Activated CD4-positive, alpha-beta memory T cell treated with anti-CD3 and anti-CD28 coated beads, Interleukin-2, amount 10 ng/mL, durations not matched to agents 7 days and 5 days (primary cell): ENCODE measurements at regions not wholly inside any gene's neighbourhood (a gene's known extent, or its start where the extent isn't known, plus 50 kb on each side); places are given as distances from the start of the nearest gene placed in this dataset.

Experiments used
- CTCF ChIA-PET: fragments of 350-600 bp; sonication (Branson Sonifier 250); formaldehyde crosslinking; loops from one replicate; lab custom pipeline; 2021; ENCODE audit warnings: antibody characterized with exemption, inconsistent platforms; lab: Charles Lee
- POLR2A ChIA-PET: fragments of 350-600 bp; sonication (Branson Sonifier 250); formaldehyde crosslinking; loops from one replicate; lab custom pipeline; 2021; ENCODE audit warnings: antibody characterized with exemption; lab: Charles Lee
- DNase-seq: peaks from one replicate; pipeline ENCODE4 v3.0.0-alpha.2; 2020
- H3K27ac Mint-ChIP-seq: one replicate; pipeline ENCODE4 v1.8.0; 2021; ENCODE audit warnings: mild to moderate bottlenecking, mixed read lengths
- H3K27me3 Mint-ChIP-seq: one replicate; pipeline ENCODE4 v1.8.0; 2021; ENCODE audit warnings: mixed read lengths
- H3K36me3 Mint-ChIP-seq: one replicate; pipeline ENCODE4 v1.8.0; 2021; ENCODE audit warnings: low read depth, mixed read lengths
- H3K4me1 Mint-ChIP-seq: one replicate; pipeline ENCODE4 v1.8.0; 2021; ENCODE audit warnings: mixed read lengths
- H3K4me3 Mint-ChIP-seq: one replicate; pipeline ENCODE4 v1.8.0; 2021; ENCODE audit warnings: mild to moderate bottlenecking, mixed read lengths
- H3K9me3 Mint-ChIP-seq: one replicate; pipeline ENCODE4 v1.8.0; 2021; ENCODE audit warnings: mixed read lengths

DNA sequence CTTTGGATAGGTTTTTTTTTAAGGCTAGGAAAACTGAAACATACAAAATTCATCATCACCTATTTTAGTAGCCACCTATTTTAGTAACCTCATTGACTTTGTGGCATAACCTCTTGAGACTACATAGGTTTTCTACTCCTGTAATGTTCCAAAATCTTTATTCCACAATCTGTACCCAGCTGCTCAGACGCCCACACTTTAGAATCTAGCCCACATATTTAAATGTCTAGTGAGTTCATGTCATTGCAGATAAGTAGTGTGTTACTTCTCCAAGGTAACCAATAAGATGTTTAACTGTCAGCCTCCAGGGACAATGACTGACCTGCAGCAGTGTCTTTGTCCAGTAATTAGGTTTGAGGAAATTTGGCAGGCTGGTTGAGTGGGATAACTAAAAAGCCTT is 330.2 kb downstream of the MZT1 start:
- ChIA-PET CTCF (no interaction called here), POLR2A (no interaction called here)
- Mint-ChIP-seq H3K27ac (no peak overlapping the region), H3K27me3 (no peaks in the 10 kb centered on the region), H3K4me3 (no peak overlapping the region), H3K36me3 (no peaks in the 10 kb centered on the region), H3K4me1 (no peaks in the 10 kb centered on the region), H3K9me3 (peaks cover 3% of the 10 kb centered on the region)
- no peak for DNase-seq

DNA sequence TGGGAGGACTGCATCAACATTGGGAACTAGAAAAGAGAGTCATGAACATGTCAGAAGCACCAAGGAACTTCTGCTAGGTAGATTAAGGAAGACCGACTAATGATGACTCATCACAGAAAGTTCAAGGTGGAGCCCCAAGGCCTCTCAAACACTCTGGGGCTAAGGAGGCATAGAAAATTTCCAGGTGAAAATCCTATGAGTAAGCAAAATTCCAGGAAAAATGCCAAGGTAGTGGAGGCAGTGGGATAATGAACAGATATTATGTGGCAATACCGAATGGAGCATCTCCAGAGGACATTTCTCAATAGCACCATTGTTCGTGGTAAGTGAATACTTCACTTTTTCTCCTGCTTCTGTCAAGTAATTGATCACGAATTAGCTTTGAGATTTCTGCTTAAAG is 336.5 kb downstream of the MZT1 start:
- CTCF ChIA-PET = no interaction called here
- no peaks in the 10 kb centered on the region for H3K36me3 Mint-ChIP-seq
- H3K4me1 Mint-ChIP-seq = no peaks in the 10 kb centered on the region
- H3K27ac Mint-ChIP-seq = no peak overlapping the region
- DNase-seq = no peak
- no peaks in the 10 kb centered on the region for H3K9me3 Mint-ChIP-seq
- POLR2A ChIA-PET = no interaction called here
- no peak overlapping the region for H3K4me3 Mint-ChIP-seq
- no peaks in the 10 kb centered on the region for H3K27me3 Mint-ChIP-seq

DNA sequence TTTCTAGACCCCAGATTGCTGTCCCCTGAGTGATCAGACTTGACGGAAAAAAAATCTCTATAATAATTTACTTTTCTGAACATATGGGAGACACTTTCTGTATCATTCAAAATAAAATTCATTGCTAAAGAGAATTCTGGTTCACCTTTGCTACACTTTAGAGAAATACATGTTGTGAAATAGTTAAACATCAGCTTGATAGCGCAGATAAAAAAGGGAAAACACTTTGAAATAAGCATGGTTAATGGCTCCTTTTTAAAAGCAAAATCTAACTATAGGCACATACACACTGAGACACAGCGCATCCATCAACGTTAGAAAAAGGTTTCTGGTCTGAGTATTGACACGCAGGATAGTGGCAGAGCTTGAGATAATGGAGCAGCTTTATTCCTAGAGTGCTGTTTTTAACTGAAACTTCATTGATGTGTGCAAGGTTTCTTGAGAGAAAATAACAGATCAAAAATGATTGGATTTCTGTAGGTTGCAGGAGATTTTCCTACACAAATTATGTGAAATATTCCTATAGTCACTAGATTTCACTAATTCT is 341.2 kb downstream of the MZT1 start:
- Mint-ChIP-seq H3K27me3 (no peaks in the 10 kb centered on the region), H3K36me3 (no peaks in the 10 kb centered on the region), H3K9me3 (no peaks in the 10 kb centered on the region), H3K27ac (no peak overlapping the region), H3K4me1 (no peaks in the 10 kb centered on the region), H3K4me3 (no peak overlapping the region)
- POLR2A ChIA-PET = no interaction called here
- CTCF ChIA-PET = no interaction called here
- no peak for DNase-seq

DNA sequence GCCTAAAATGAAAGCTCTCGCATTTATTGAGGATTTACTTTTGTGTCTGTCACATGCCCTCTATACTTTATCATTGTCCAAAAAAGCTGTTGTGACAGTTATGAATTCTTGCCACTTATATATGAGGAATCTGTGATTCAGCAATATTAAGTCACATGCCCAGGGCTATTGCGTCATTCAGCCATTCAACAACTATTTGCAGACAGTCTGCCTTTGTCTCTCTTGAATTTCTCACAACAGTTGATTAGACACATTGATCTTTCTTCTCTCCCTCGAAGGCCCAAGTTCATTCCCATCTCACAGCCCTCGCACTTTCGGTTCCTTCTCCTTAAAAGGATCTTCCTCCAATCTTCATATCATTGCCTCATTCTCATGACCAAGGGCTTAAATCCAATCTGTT is 342.6 kb downstream of the MZT1 start:
- no peaks in the 10 kb centered on the region for H3K27me3 Mint-ChIP-seq
- DNase-seq = no peak
- H3K4me3 Mint-ChIP-seq = no peak overlapping the region
- CTCF ChIA-PET = no interaction called here
- POLR2A ChIA-PET = no interaction called here
- H3K27ac Mint-ChIP-seq = no peak overlapping the region
- H3K4me1 Mint-ChIP-seq = no peaks in the 10 kb centered on the region
- H3K36me3 Mint-ChIP-seq = no peaks in the 10 kb centered on the region
- no peaks in the 10 kb centered on the region for H3K9me3 Mint-ChIP-seq

DNA sequence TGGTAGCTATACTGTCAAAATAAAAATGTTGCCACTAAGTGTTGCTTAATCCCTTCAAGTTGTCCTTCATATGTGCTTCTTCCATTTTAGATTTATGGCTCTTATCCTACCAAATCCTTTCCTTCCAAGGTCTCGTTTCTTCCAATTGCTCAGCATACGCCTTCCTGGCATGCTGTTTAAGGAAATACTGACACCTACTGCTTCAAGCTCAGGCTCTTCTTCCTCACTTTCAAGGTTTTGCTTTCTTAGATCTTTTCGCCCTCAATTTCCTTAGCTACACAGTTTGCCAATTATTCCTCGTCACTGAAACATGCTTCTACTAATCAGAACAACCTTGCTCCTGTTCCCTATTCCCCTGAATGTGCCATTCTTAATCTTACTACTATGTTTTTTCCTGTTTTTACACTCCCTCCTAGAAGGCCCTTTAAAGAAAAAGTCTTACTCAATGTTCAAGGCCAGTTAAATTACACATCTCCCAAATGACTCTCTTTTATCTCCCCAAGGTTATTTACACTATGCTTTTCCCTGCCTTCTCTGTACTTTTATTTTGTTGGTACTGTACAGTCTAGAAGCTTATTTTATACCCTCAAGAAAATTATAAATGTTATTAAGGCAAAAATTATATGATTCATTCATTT is 343.1 kb downstream of the MZT1 start:
- Mint-ChIP-seq H3K27ac (no peak overlapping the region), H3K4me3 (no peak overlapping the region), H3K9me3 (no peaks in the 10 kb centered on the region), H3K4me1 (no peaks in the 10 kb centered on the region), H3K27me3 (no peaks in the 10 kb centered on the region), H3K36me3 (no peaks in the 10 kb centered on the region)
- ChIA-PET CTCF (no interaction called here), POLR2A (no interaction called here)
- no peak for DNase-seq

DNA sequence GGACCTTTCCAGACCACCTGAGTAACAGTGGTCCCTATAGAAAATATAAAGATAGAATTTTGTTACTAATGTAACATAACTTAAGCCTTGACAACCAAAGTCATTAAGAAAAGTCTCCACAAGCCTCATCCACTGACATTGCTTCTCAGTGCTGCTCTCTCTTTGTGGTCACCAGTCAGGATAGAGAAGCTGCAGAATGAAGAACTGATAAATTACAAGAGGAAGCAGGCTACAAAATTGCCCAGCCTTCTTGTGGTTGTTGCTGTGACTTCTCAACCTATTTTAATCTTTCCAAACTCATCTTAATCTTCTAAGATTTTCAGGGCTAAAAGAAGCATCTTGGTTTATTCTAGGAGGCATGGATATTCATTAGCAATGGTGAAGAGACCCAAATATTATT is 343.8 kb downstream of the MZT1 start:
- no peaks in the 10 kb centered on the region for H3K4me1 Mint-ChIP-seq
- ChIA-PET POLR2A (no interaction called here), CTCF (no interaction called here)

DNA sequence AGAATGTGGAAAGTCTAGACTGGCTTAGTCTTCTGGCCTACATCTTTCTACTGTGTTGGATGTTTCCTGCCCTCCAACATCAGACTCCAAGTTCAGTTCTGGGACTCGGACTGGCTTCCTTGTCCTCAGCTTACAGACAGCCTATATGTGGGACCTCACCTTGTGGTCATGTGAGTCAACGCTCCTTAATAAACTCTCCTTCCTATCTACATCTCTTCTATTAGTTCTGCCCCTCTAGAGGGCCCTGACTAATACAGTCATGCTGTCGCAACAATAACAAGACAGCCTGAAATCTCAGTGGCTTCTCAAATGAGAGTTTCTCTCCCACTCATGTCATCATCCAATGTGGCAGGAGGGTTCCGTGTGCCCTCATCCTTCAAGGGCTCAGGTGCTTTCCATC is 347.8 kb downstream of the MZT1 start:
- H3K36me3 Mint-ChIP-seq = no peaks in the 10 kb centered on the region
- H3K4me1 Mint-ChIP-seq = no peaks in the 10 kb centered on the region
- no peak overlapping the region for H3K27ac Mint-ChIP-seq
- ChIA-PET POLR2A (no interaction called here), CTCF (no interaction called here)
- no peaks in the 10 kb centered on the region for H3K27me3 Mint-ChIP-seq
- H3K9me3 Mint-ChIP-seq = peaks cover 2% of the 10 kb centered on the region
- no peak overlapping the region for H3K4me3 Mint-ChIP-seq
- no peak for DNase-seq

More for the DNA sequence above, 343.8 kb downstream of the MZT1 start:
- DNase-seq = no peak
- H3K4me3 Mint-ChIP-seq = no peak overlapping the region
- no peaks in the 10 kb centered on the region for H3K9me3 Mint-ChIP-seq
- no peak overlapping the region for H3K27ac Mint-ChIP-seq
- no peaks in the 10 kb centered on the region for H3K27me3 Mint-ChIP-seq
- H3K36me3 Mint-ChIP-seq = no peaks in the 10 kb centered on the region

DNA sequence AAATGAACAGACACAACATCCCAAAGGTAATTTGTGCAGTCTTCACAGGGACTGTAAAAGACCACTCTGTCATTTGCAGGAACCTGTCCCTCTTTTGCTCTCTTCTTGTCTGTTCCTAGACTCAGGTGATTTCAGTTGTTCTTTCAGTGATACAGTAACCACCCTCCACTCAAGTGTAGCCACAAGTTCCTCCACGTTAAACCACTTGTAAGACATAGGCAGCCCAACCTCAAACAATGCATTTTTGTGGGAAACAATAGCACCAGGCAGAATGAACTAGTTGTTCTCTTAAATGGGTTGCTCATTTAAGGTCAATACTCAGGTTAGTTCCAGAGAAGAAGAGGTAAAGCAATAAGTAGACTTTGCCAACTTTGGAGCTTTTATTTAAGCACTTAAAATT is 359.4 kb downstream of the MZT1 start:
- CTCF ChIA-PET = no interaction called here
- Mint-ChIP-seq H3K4me1 (no peaks in the 10 kb centered on the region), H3K36me3 (no peaks in the 10 kb centered on the region), H3K9me3 (no peaks in the 10 kb centered on the region), H3K27ac (no peak overlapping the region), H3K27me3 (no peaks in the 10 kb centered on the region), H3K4me3 (no peak overlapping the region)
- no peak for DNase-seq
- POLR2A ChIA-PET = no interaction called here

DNA sequence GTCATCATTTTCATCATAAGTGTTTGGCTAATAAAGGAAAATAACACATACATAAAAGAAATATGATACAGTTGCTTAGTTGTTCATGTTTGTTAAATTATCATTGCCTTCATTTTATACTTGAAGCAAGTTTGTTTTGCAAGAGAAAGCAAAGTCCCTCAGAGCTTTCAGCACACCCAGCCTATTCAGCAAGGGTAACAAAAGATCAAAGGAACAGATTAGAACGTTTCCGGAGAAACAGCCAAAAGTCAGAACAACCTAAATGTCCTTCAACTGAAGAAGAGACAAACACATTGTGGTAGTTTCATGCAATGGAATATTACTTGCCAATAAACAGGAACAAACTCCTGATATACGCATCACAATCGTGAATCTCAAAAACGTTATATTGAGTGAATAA is 380.7 kb downstream of the MZT1 start:
- H3K9me3 Mint-ChIP-seq = no peaks in the 10 kb centered on the region
- no peaks in the 10 kb centered on the region for H3K4me1 Mint-ChIP-seq
- DNase-seq = no peak
- H3K36me3 Mint-ChIP-seq = no peaks in the 10 kb centered on the region
- H3K27me3 Mint-ChIP-seq = no peaks in the 10 kb centered on the region
- no peak overlapping the region for H3K4me3 Mint-ChIP-seq
- H3K27ac Mint-ChIP-seq = no peak overlapping the region
- ChIA-PET CTCF (no interaction called here), POLR2A (no interaction called here)

DNA sequence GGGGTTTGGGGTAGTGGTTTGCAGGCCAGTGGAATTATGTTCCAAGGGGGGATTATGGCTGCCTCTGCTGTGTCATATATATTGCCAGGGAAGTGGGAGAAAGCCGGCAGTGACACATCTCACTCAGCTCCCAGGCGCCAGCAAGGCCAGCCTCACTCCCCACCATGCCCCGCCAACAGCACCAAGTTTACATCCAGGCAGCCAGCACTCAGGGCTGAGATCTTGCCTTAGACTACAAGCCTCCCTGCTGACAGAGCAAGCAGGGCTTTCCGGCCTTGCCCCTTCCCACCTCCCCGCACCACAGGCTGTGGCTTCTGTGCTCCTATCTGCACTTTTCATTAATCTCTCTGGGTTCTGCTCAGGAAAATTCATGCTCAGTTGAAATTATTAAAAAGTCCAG is 385.1 kb downstream of the MZT1 start:
- DNase-seq = no peak
- no peaks in the 10 kb centered on the region for H3K27me3 Mint-ChIP-seq
- no peaks in the 10 kb centered on the region for H3K4me1 Mint-ChIP-seq
- H3K4me3 Mint-ChIP-seq = no peak overlapping the region
- H3K9me3 Mint-ChIP-seq = no peaks in the 10 kb centered on the region
- H3K36me3 Mint-ChIP-seq = no peaks in the 10 kb centered on the region
- H3K27ac Mint-ChIP-seq = no peak overlapping the region
- POLR2A ChIA-PET = no interaction called here
- CTCF ChIA-PET = no interaction called here

DNA sequence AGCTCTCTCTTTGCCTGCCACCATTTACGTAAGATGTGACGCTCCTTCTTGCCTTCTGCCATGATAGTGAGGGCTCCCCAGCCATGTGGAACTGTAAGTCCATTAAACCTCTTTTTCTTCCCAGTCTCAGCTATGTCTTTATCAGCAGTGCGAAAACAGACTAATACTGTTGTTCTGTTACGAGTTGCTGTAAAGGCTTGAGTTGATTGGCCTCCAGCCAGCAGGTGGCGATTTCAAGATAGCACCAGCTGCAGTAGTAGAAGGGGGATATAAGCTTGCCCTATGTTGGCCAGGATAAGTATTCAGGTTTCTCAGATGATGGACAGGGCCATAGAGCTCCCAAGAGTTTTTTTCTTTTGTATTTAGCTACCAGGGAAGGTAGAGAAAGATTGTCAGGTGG is 385.5 kb downstream of the MZT1 start:
- ChIA-PET POLR2A (no interaction called here), CTCF (no interaction called here)
- Mint-ChIP-seq H3K4me1 (no peaks in the 10 kb centered on the region), H3K27ac (no peak overlapping the region), H3K4me3 (no peak overlapping the region), H3K36me3 (no peaks in the 10 kb centered on the region), H3K9me3 (no peaks in the 10 kb centered on the region), H3K27me3 (no peaks in the 10 kb centered on the region)
- no peak for DNase-seq

DNA sequence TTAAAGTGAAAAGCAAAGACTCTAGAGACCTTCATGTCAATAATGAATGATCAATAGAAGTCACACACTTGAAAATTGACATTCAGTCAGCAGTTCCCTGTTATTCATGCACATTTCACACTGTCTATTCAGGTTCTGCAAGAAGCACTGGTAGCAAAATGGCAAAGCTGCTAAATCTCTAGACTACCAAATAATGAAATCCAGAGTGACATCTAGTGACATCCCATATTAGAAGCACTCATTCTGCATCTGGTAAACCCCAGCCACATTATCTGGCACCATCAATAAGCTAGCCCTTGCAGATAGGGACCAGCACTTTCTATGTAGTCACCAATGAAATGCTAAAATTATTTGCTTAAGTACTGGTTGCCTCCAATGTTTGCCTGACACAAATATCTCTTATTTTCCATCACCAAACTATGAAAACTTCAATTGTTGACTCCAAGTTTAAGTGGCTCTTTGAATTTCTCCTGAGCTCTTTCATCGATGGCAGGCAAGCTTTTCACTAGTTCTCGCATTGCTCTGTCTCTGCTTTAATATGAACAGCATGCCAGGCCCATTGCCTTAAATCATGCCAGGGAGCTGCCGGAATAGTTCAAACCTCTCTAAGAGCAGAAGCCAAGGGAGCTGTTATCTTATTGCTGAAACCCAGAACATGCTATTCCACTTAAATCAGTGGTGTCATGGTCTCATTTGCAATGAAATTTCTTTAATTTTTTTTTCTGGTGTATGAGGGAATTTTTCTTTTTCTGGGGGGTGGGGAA is 409.9 kb downstream of the MZT1 start:
- Mint-ChIP-seq H3K4me1 (no peaks in the 10 kb centered on the region), H3K9me3 (peaks cover 4% of the 10 kb centered on the region), H3K4me3 (no peak overlapping the region), H3K36me3 (no peaks in the 10 kb centered on the region), H3K27ac (no peak overlapping the region), H3K27me3 (no peaks in the 10 kb centered on the region)
- DNase-seq = no peak
- POLR2A ChIA-PET = no interaction called here
- CTCF ChIA-PET = no interaction called here

DNA sequence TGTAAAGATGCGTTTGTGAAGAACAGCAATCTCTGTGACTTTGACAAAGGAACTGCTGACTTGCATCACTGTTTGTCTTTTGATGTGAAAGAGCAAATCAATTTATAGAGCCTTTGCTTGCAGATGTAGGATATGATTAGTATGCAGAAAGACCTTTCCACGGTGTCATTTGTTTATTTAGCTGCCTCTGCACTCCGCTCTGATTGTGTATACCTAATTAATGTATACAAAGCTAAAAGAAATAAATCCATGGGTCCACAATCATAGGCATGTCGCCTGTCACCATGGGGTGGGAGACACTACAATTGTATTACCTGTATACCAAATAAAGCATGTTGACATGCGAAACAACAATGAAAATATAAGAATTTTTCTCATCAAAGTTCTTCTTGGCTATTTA is 410.7 kb downstream of the MZT1 start:
- Mint-ChIP-seq H3K27me3 (no peaks in the 10 kb centered on the region), H3K9me3 (peaks cover 4% of the 10 kb centered on the region), H3K27ac (no peak overlapping the region), H3K36me3 (no peaks in the 10 kb centered on the region), H3K4me3 (no peak overlapping the region), H3K4me1 (no peaks in the 10 kb centered on the region)
- no peak for DNase-seq
- CTCF ChIA-PET = no interaction called here
- POLR2A ChIA-PET = no interaction called here

DNA sequence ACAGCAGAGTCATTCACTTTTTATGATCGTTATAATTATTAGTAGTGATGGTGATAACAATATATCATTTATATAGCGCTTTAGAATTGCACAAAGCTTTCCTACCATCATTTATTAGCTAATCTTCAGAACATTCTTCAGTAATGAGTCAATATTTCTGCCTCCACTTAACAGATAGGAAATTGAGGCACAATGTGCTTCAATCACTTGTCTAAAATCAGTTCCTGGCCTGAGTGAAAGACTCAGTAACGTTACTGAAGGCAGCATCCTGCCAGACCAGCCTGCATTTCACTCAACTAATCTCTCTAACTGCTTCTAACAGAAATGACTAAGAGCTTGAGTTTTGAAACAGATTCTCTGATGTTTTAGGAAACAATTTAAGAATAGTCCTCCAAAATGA is 412.1 kb downstream of the MZT1 start:
- ChIA-PET POLR2A (interaction anchor here (0.6 kb wide), 1 partner anchor 11 kb away, joined by 3 read pairs; no protein-coding TSS in a partner anchor), CTCF (no interaction called here)
- DNase-seq = no peak
- no peaks in the 10 kb centered on the region for H3K4me1 Mint-ChIP-seq
- peaks cover 2% of the 10 kb centered on the region for H3K9me3 Mint-ChIP-seq
- H3K36me3 Mint-ChIP-seq = no peaks in the 10 kb centered on the region
- no peaks in the 10 kb centered on the region for H3K27me3 Mint-ChIP-seq
- no peak overlapping the region for H3K4me3 Mint-ChIP-seq
- no peak overlapping the region for H3K27ac Mint-ChIP-seq
